GM10266 (cell line): ENCODE measurements at regions not wholly inside any gene's neighbourhood (a gene's known extent, or its start where the extent isn't known, plus 50 kb on each side); places are given as distances from the start of the nearest gene placed in this dataset.

Experiments
- DNase-seq: peaks from one replicate; pipeline ENCODE4 v3.0.0; 2012; ENCODE audit errors: extremely low spot score
- CTCF ChIP-seq: IDR thresholded peaks from 2 replicates; pipeline ENCODE4 v1.5.1; 2012; ENCODE audit warnings: mild to moderate bottlenecking, low read depth; ENCODE audit not compliant: control insufficient read depth, insufficient read depth; ENCODE audit errors: missing control alignments

GRCh38 chr9:88313364-88314220, 74.7 kb upstream of the SPIN1 start:
- no peak for DNase-seq
- no peak for TF ChIP-seq CTCF

GRCh38 chr9:88312517-88313103, 75.6 kb upstream of the SPIN1 start:
- TF ChIP-seq CTCF: no peak
- DNase-seq: no peak

DNA sequence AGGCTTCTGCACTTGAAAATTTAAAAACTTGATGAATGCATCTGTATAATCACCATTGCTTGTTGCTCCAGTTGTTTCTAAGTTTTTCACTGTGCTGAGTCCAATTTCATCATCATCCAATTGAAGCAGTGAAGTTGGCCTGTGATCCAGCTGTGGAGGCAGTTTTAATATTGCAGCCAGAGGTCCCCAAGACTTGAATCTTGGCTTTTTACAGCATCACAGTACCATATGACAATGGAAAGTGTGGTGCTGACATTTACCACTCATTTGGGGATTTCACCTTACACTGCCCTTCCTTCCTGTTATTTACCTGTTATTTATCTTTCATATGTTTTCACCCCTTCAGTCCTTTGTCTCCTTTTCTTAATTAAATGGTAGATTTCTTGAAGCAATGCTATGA, 76.2 kb upstream of the SPIN1 start:
- DNase-seq: no peak
- no peak for TF ChIP-seq CTCF

- DNase-seq: no peak
- TF ChIP-seq CTCF: no peak
Observed at GRCh38 chr9:88310310-88310980, 77.8 kb upstream of the SPIN1 start.

DNA sequence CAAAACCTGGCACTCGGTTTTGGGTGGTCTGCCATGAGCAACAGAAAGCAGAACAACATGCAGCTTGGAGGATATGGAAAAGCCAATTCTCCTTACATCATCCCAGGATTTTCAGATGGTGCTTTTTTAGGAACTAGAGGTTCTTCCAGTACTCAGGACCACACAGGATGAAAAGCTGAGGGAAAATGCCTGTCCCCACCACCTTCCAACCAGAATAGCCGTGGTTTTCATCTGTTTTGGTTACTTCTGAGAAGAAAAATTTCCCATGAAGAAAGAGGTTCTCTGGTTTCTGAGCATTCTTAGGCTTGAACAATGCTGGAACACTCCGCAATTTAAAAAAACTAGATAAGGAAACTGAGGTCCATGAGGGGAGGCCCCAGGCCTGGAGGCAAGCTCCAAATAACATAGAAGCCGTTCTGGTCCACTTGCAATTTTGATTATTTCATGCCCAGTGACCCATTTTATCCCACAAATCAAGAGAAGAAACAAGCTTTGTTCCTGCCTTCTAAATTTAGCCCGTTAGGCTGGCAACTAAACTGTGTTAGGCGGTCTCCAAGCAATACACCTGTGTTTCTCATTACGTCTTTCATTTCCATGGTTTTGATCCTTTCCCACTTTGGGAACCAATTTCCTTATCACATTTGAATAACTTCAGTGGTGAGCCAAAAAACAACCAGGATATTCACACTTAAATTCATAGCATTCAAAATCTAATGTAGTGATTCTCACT, 79.2 kb upstream of the SPIN1 start:
- DNase-seq: no peak
- TF ChIP-seq CTCF: no peak

GRCh38 chr9:88307136-88307535, 81.1 kb upstream of the SPIN1 start:
- no peak for DNase-seq

More at GRCh38 chr9:88307136-88307535, 81.1 kb upstream of the SPIN1 start:
- TF ChIP-seq CTCF: no peak
